Kasumi-1 (cell line): ENCODE measurements at regions not wholly inside any gene's neighbourhood (a gene's known extent, or its start where the extent isn't known, plus 50 kb on each side); places are given as distances from the start of the nearest gene placed in this dataset.
"Not testable (repeated sequence)": the region's sequence is repeated elsewhere in the genome, so short reads cannot be mapped to it uniquely, and the experiment has no call there.

Source experiments
- DNase-seq, 2 experiments: peaks; one replicate each; lab custom pipeline; 2025; lab: John Stamatoyannopoulos, UW

GRCh38 chr5:166625210-166625865, 1666.1 kb upstream of the WWC1 start:
- DNase-seq, result no peak

GRCh38 chr5:166637295-166637694, 1654.2 kb upstream of the WWC1 start:
- no peak for DNase-seq

- DNase-seq, result no peak
Measured at GRCh38 chr5:166639151-166639550, 1652.3 kb upstream of the WWC1 start.

GRCh38 chr5:166640136-166640535, 1651.3 kb upstream of the WWC1 start:
- not testable (repeated sequence) for DNase-seq

GRCh38 chr5:166648736-166649135, 1642.7 kb upstream of the WWC1 start:
- DNase-seq, result no peak

GRCh38 chr5:166649676-166650075, 1641.8 kb upstream of the WWC1 start:
- DNase-seq, result no peak

GRCh38 chr5:166651234-166651633, 1640.2 kb upstream of the WWC1 start:
- no peak for DNase-seq

GRCh38 chr5:166671811-166672210, 1619.6 kb upstream of the WWC1 start:
- no peak for DNase-seq

GRCh38 chr5:166672431-166672830, 1619.0 kb upstream of the WWC1 start:
- DNase-seq, result no peak

GRCh38 chr5:166677891-166678290, 1613.6 kb upstream of the WWC1 start:
- DNase-seq, result no peak

- no peak for DNase-seq
Measured at GRCh38 chr5:166679331-166679730, 1612.1 kb upstream of the WWC1 start.

- no peak for DNase-seq
Measured at GRCh38 chr5:166695326-166695725, 1596.1 kb upstream of the WWC1 start.

- no peak for DNase-seq
Measured at GRCh38 chr5:166708291-166708690, 1583.2 kb upstream of the WWC1 start.

- no peak for DNase-seq
Measured at GRCh38 chr5:166709691-166710090, 1581.8 kb upstream of the WWC1 start.

GRCh38 chr5:166710271-166710670, 1581.2 kb upstream of the WWC1 start:
- DNase-seq, result no peak

- DNase-seq, result no peak
Measured at GRCh38 chr5:166712447-166713185, 1578.8 kb upstream of the WWC1 start.

- DNase-seq, result no peak
Measured at GRCh38 chr5:166713295-166713694, 1578.2 kb upstream of the WWC1 start.

GRCh38 chr5:166716856-166717492, 1574.5 kb upstream of the WWC1 start:
- no peak for DNase-seq

- DNase-seq, result peak; percentile 17 to 19
Measured at GRCh38 chr5:166719991-166720390, 1571.5 kb upstream of the WWC1 start.

- DNase-seq, result no peak
Measured at GRCh38 chr5:166722939-166723338, 1568.5 kb upstream of the WWC1 start.

- no peak for DNase-seq
Measured at GRCh38 chr5:166724284-166724683, 1567.2 kb upstream of the WWC1 start.

- DNase-seq, result no peak
Measured at GRCh38 chr5:166725593-166725992, 1565.9 kb upstream of the WWC1 start.

GRCh38 chr5:166726406-166726805, 1565.0 kb upstream of the WWC1 start:
- DNase-seq, result no peak
